ENCODE measurements at regions not wholly inside any gene's neighbourhood (a gene's known extent, or its start where the extent isn't known, plus 50 kb on each side); places are given as distances from the start of the nearest gene placed in this dataset.

- Histone ChIP-seq H3K36me3 (replicated peaks in 1 of 2; ENCODE audit: control insufficient read depth in 1 of 2, insufficient read depth in 2 of 2, low read length in 2 of 2) (no peaks in the 10 kb centered on the region), H3K27me3 (ENCODE audit: control insufficient read depth in 2 of 2, insufficient read depth in 2 of 2, low read length in 2 of 2) (no peaks in the 10 kb centered on the region), H4K20me1 (ENCODE audit: insufficient read depth, low read length) (no peaks in the 10 kb centered on the region), H3K9me3 (replicated peaks in 1 of 2; ENCODE audit: control insufficient read depth in 1 of 2, insufficient read depth in 1 of 2, low read length in 2 of 2) (no peaks in the 10 kb centered on the region), H3K9ac (ENCODE audit: insufficient read depth, low read length, poor library complexity, severe bottlenecking) (no peak overlapping the region), H3K4me1 (ENCODE audit: control insufficient read depth in 1 of 2, insufficient read depth in 2 of 2, low read length in 2 of 2) (no peaks in the 10 kb centered on the region), H3K4me2 (replicated peaks; ENCODE audit: extremely low read depth, low read length, poor library complexity, severe bottlenecking) (no peak overlapping the region), H3K27ac (ENCODE audit: low read depth in 1 of 2, low read length in 2 of 2) (no peak overlapping the region), H3K79me2 (ENCODE audit: insufficient read depth, low read length) (no peaks in the 10 kb centered on the region), H3K4me3 (replicated peaks in 1 of 3; ENCODE audit: low read depth in 2 of 3, low read length in 3 of 3) (no peak overlapping the region), H2AFZ (ENCODE audit: insufficient read depth, low read depth, low read length, poor library complexity, severe bottlenecking) (no peak overlapping the region)
- H3K4me1 Mint-ChIP-seq = no peaks in the 10 kb centered on the region
- intact Hi-C loops (cut with micrococcal nuclease) = no loop called here
- peaks cover 0 to 3% (median 0%) of the 10 kb centered on the region in 7 donors for H3K9me3 Mint-ChIP-seq
- DNase-seq = no peak
- no peaks in the 10 kb centered on the region for H3K36me3 Mint-ChIP-seq
- H3K27ac Mint-ChIP-seq = no peak overlapping the region
- TF ChIP-seq CTCF (IDR thresholded peaks at IDR 0.05) = no peak
- whole genome bisulfite sequencing (ENCODE audit: insufficient coverage) = 87% methylated on average over 5 of the region's 7 CpGs
- H3K27me3 Mint-ChIP-seq (ENCODE audit: low read depth in 3 of 3) = no peaks in the 10 kb centered on the region
- no peak overlapping the region for H3K4me3 Mint-ChIP-seq
Observed at GRCh38 chr4:131547506-131547981, 1601.5 kb upstream of the PCDH10 start.

GRCh38 chr4:131551306-131551705 lies 1597.8 kb upstream of the PCDH10 start:
- intact Hi-C loops (cut with micrococcal nuclease) = no loop called here
- Histone ChIP-seq H2AFZ (ENCODE audit: insufficient read depth, low read depth, low read length, poor library complexity, severe bottlenecking) (no peak overlapping the region), H3K36me3 (replicated peaks in 1 of 2; ENCODE audit: control insufficient read depth in 1 of 2, insufficient read depth in 2 of 2, low read length in 2 of 2) (no peaks in the 10 kb centered on the region), H3K27me3 (ENCODE audit: control insufficient read depth in 2 of 2, insufficient read depth in 2 of 2, low read length in 2 of 2) (no peaks in the 10 kb centered on the region), H3K4me1 (ENCODE audit: control insufficient read depth in 1 of 2, insufficient read depth in 2 of 2, low read length in 2 of 2) (no peaks in the 10 kb centered on the region), H3K79me2 (ENCODE audit: insufficient read depth, low read length) (no peaks in the 10 kb centered on the region), H3K4me2 (replicated peaks; ENCODE audit: extremely low read depth, low read length, poor library complexity, severe bottlenecking) (no peak overlapping the region), H3K9ac (ENCODE audit: insufficient read depth, low read length, poor library complexity, severe bottlenecking) (no peak overlapping the region), H3K4me3 (replicated peaks in 1 of 3; ENCODE audit: low read depth in 2 of 3, low read length in 3 of 3) (no peak overlapping the region), H3K9me3 (replicated peaks in 1 of 2; ENCODE audit: control insufficient read depth in 1 of 2, insufficient read depth in 1 of 2, low read length in 2 of 2) (no peaks in the 10 kb centered on the region), H3K27ac (ENCODE audit: low read depth in 1 of 2, low read length in 2 of 2) (no peak overlapping the region), H4K20me1 (ENCODE audit: insufficient read depth, low read length) (no peaks in the 10 kb centered on the region)
- no peaks in the 10 kb centered on the region for H3K36me3 Mint-ChIP-seq
- H3K27me3 Mint-ChIP-seq (ENCODE audit: low read depth in 3 of 3) = no peaks in the 10 kb centered on the region
- no peak overlapping the region for H3K4me3 Mint-ChIP-seq
- no peak for TF ChIP-seq CTCF (IDR thresholded peaks at IDR 0.05)
- no peak overlapping the region for H3K27ac Mint-ChIP-seq
- WGBS (ENCODE audit: insufficient coverage) = no CpG with 5 or more reads among the region's 1 CpG
- peaks cover 0 to 3% (median 0%) of the 10 kb centered on the region in 7 donors for H3K9me3 Mint-ChIP-seq
- no peak for DNase-seq
- H3K4me1 Mint-ChIP-seq = no peaks in the 10 kb centered on the region
